ENCODE measurements at regions not wholly inside any gene's neighbourhood (a gene's known extent, or its start where the extent isn't known, plus 50 kb on each side); places are given as distances from the start of the nearest gene placed in this dataset.

GRCh38 chr4:62222121-62222520 is 1022.0 kb downstream of the ADGRL3 start:
- H3K9me3 ChIP-seq = no peaks in the 10 kb centered on the region
- intact Hi-C loops (cut with DNase I) = no loop called here
- no peak for TF ChIP-seq POLR2AphosphoS5 (IDR thresholded peaks at IDR 0.05)
- TF ChIP-seq CTCF (IDR thresholded peaks at IDR 0.05) = no peak
- TF ChIP-seq POLR2A (IDR thresholded peaks at IDR 0.05) = no peak
- H3K4me3 ChIP-seq = no peak overlapping the region
- H3K27me3 ChIP-seq (replicated peaks; ENCODE audit: insufficient read depth) = no peaks in the 10 kb centered on the region
- 87% methylated on average over 4 of the region's 4 CpGs for WGBS
- no peak overlapping the region for H3K27ac ChIP-seq
- no peaks in the 10 kb centered on the region for H3K36me3 ChIP-seq
- DNase-seq (ENCODE audit: low spot score) = no peak
- H3K4me1 ChIP-seq (replicated peaks) = no peaks in the 10 kb centered on the region

GRCh38 chr4:62210486-62210885 is 1010.4 kb downstream of the ADGRL3 start:
- no peak for DNase-seq (ENCODE audit: low spot score)
- intact Hi-C loops (cut with DNase I) = no loop called here
- TF ChIP-seq POLR2AphosphoS5 (IDR thresholded peaks at IDR 0.05) (no peak), CTCF (IDR thresholded peaks at IDR 0.05) (no peak), POLR2A (IDR thresholded peaks at IDR 0.05) (no peak)
- Histone ChIP-seq H3K4me3 (no peak overlapping the region), H3K27me3 (replicated peaks; ENCODE audit: insufficient read depth) (no peaks in the 10 kb centered on the region), H3K9me3 (no peaks in the 10 kb centered on the region), H3K36me3 (no peaks in the 10 kb centered on the region), H3K4me1 (replicated peaks) (no peaks in the 10 kb centered on the region), H3K27ac (no peak overlapping the region)

GRCh38 chr4:62209757-62210485 is 1009.8 kb downstream of the ADGRL3 start:
- no peak for DNase-seq (ENCODE audit: low spot score)
- no peaks in the 10 kb centered on the region for H3K27me3 ChIP-seq (replicated peaks; ENCODE audit: insufficient read depth)
- no peaks in the 10 kb centered on the region for H3K4me1 ChIP-seq (replicated peaks)
- no peak overlapping the region for H3K27ac ChIP-seq
- H3K4me3 ChIP-seq = no peak overlapping the region
- 53% methylated on average over 4 of the region's 4 CpGs for WGBS
- H3K36me3 ChIP-seq = no peaks in the 10 kb centered on the region
- no peaks in the 10 kb centered on the region for H3K9me3 ChIP-seq
- intact Hi-C loops (cut with DNase I) = no loop called here
- no peak for TF ChIP-seq POLR2A (IDR thresholded peaks at IDR 0.05)
- TF ChIP-seq POLR2AphosphoS5 (IDR thresholded peaks at IDR 0.05) = no peak
- no peak for TF ChIP-seq CTCF (IDR thresholded peaks at IDR 0.05)

- WGBS = 83% methylated on average over 4 of the region's 4 CpGs
- DNase-seq (ENCODE audit: low spot score) = no peak
- Histone ChIP-seq H3K9me3 (no peaks in the 10 kb centered on the region), H3K27me3 (replicated peaks; ENCODE audit: insufficient read depth) (no peaks in the 10 kb centered on the region), H3K27ac (no peak overlapping the region), H3K4me3 (no peak overlapping the region), H3K4me1 (replicated peaks) (no peaks in the 10 kb centered on the region), H3K36me3 (no peaks in the 10 kb centered on the region)
- intact Hi-C loops (cut with DNase I) = no loop called here
- no peak for TF ChIP-seq CTCF (IDR thresholded peaks at IDR 0.05)
- no peak for TF ChIP-seq POLR2AphosphoS5 (IDR thresholded peaks at IDR 0.05)
- no peak for TF ChIP-seq POLR2A (IDR thresholded peaks at IDR 0.05)
Measured at GRCh38 chr4:62208921-62209320, 1008.8 kb downstream of the ADGRL3 start.

GRCh38 chr4:62204136-62204535 is 1004.0 kb downstream of the ADGRL3 start:
- Histone ChIP-seq H3K4me3 (no peak overlapping the region), H3K27me3 (replicated peaks; ENCODE audit: insufficient read depth) (no peaks in the 10 kb centered on the region), H3K27ac (no peak overlapping the region), H3K36me3 (no peaks in the 10 kb centered on the region), H3K4me1 (replicated peaks) (no peaks in the 10 kb centered on the region), H3K9me3 (no peaks in the 10 kb centered on the region)
- no peak for DNase-seq (ENCODE audit: low spot score)
- WGBS = 99% methylated on average over 4 of the region's 4 CpGs
- TF ChIP-seq POLR2A (IDR thresholded peaks at IDR 0.05) (no peak), CTCF (IDR thresholded peaks at IDR 0.05) (no peak), POLR2AphosphoS5 (IDR thresholded peaks at IDR 0.05) (no peak)
- intact Hi-C loops (cut with DNase I) = no loop called here

Data from prostate gland (tissue), 2 donors.